Heart right ventricle (tissue), 16 donors: ENCODE measurements at regions not wholly inside any gene's neighbourhood (a gene's known extent, or its start where the extent isn't known, plus 50 kb on each side); places are given as distances from the start of the nearest gene placed in this dataset.
"Not testable (repeated sequence)": the region's sequence is repeated elsewhere in the genome, so short reads cannot be mapped to it uniquely, and the experiment has no call there.

Source experiments
- ATAC-seq, 8 donors: fragments of 200-7000 bp; cut with Tn5 transposase; one replicate each; pipeline ENCODE4 v1.9.1; 2020; ENCODE audit warnings: mild to moderate bottlenecking in 8 of 8, moderate library complexity in 8 of 8, moderate number of reproducible peaks in 1 of 8
- DNase-seq, 2 donors: peaks; one replicate each; pipeline ENCODE4 v3.0.0-alpha.2; 2020
- H3K27ac ChIP-seq, 10 donors: fragments of 200-600 bp; sonication (generic) in 2 of 10; one replicate each; pipeline versions ENCODE4 v1.5.0 to v1.8.0; 2020 to 2022; ENCODE audit warnings: mild to moderate bottlenecking in 3 of 10
- H3K27me3 ChIP-seq, 7 donors: fragments of 200-600 bp; one replicate each; pipeline ENCODE4 v1.8.0; 2021 to 2022; ENCODE audit warnings: mild to moderate bottlenecking in 2 of 7
- H3K36me3 ChIP-seq, 9 donors: fragments of 200-600 bp; sonication (generic) in 1 of 9; one replicate each; pipeline versions ENCODE4 v1.5.0 to v1.8.0; 2020 to 2022; ENCODE audit warnings: mild to moderate bottlenecking in 2 of 9
- H3K4me1 ChIP-seq, 9 donors: fragments of 200-600 bp; sonication (generic) in 1 of 9; one replicate each; pipeline versions ENCODE4 v1.5.0 to v1.8.0; 2020 to 2022; ENCODE audit warnings: mild to moderate bottlenecking in 4 of 9
- H3K4me3 ChIP-seq, 10 donors: fragments of 200-600 bp; sonication (generic) in 2 of 10; one replicate each; pipeline versions ENCODE4 v1.5.0 to v1.8.0; 2020 to 2022; ENCODE audit warnings: mild to moderate bottlenecking in 7 of 10, moderate library complexity in 2 of 10
- H3K9me3 ChIP-seq, 11 donors: fragments of 200-600 bp in 10 of 11; sonication (generic) in 2 of 11; one replicate each; pipeline versions ENCODE4 v1.5.0 to v1.8.0; 2013 to 2022; ENCODE audit warnings: mild to moderate bottlenecking in 2 of 11, control low read depth in 1 of 11, moderate library complexity in 1 of 11
- CTCF ChIP-seq, 9 donors: fragments of 200-600 bp; sonication (generic) in 2 of 9; IDR thresholded peaks; one replicate each; pipeline versions ENCODE4 v1.5.0 to v1.8.0; 2021 to 2022; ENCODE audit warnings: antibody characterized with exemption in 9 of 9, mild to moderate bottlenecking in 5 of 9, moderate library complexity in 1 of 9
- WGBS, 2 donors: extraction: QIAGEN DNeasy Blood & Tissue Kit; methylation state at CpG; one replicate each; pipeline ENCODE4 v1.1.7; 2013; ENCODE audit warnings: inconsistent platforms in 1 of 2; 5-methylcytosine and 5-hydroxymethylcytosine counted together
- intact Hi-C, 10 donors: fragments of 100-400 bp; cut with DNase I; formaldehyde crosslinking; loops; one replicate each; pipeline versions ENCODE4 v1.11.1 to v1.14.2; 2022
- donor health status: Arrhythmogenic right ventricular cardiomyopathy.
- donor health status: ischemic (EF 13 %, LVEDD 7.1; RV severe dilation, severe dysfunction).
- donor health status: healthy with polysubstance abuse.
- donor health status: DM: no; HTN: yes; CAD: no.
- donor health status: DM: no; HTN: no; CAD: no.
- donor health status: ischemic (EF 25% LVEDD 6.9; RV normal size, moderate dysfunction).
- donor health status: ischemic (EF 25% LVEDD 5.7; RV mildly dilated, moderate dysfunction).
- donor health status: healthy.
- donor health status: DM: yes; HTN: yes; CAD: no.
- donor health status: Ischemic cardiomyopathy.
- donor health status: ischemic (EF 35%, LVEDD 5.7; RV mildly dilated, moderate dysfunction).
- donor health status: nonischemic (EF 11% LVEDD 7.7; RV severe dilation, severe dysfunction).
- donor health status: DM: yes; HTN: yes; CAD: no.
- donor health status: PGD.
- donor health status: ischemic (EF 29% LVEDD 5.4; RV normal size, mild dysfunction).
- donor health status: nonischemic (EF 23%, LVEDD 6.1; RV moderate dilation, normal function).

- Histone ChIP-seq H3K27ac (no peak overlapping the region), H3K36me3 (no peaks in the 10 kb centered on the region), H3K4me3 (no peak overlapping the region), H3K4me1 (peaks cover 0 to 3% (median 0%) of the 10 kb centered on the region in 9 donors), H3K27me3 (no peaks in the 10 kb centered on the region), H3K9me3 (no peaks in the 10 kb centered on the region)
- intact Hi-C loops, result loop anchor here in 1 of 10 donors (10.0 kb wide), 1 partner anchor 186 kb away; a partner anchor contains a TSS
- no peak for ATAC-seq
- no peak for TF ChIP-seq CTCF (IDR thresholded peaks at IDR 0.05)
- 73 to 80% methylated on average over 2 of the region's 2 CpGs for WGBS, 2 donors
- no peak for DNase-seq
Observed at GRCh38 chr12:62008703-62009102, 251.5 kb upstream of the USP15 start.

DNA sequence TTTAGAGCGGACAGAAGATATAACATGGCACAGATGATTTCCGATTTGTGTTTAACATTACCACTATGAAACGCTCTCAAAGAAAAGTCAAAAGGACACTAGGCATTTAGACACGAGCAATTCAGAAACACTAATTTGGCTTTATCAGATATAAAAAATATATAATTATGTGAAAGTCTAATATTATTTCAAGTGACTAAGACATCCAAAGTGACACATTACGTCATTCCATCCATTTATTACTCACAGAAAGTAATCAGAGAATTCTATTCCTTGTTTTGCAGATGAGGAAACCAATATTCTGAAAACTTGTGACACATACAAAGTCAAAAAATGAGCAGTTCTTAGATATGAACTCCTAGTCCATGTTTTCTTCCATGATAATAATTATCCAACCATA lies 250.8 kb upstream of the USP15 start:
- Histone ChIP-seq H3K4me1 (peaks cover 0 to under 1% (median 0%) of the 10 kb centered on the region in 9 donors), H3K27me3 (no peaks in the 10 kb centered on the region), H3K36me3 (no peaks in the 10 kb centered on the region), H3K4me3 (no peak overlapping the region), H3K9me3 (no peaks in the 10 kb centered on the region), H3K27ac (no peak overlapping the region)
- 92 to 94% methylated on average over 5 of the region's 5 CpGs for WGBS, 2 donors
- ATAC-seq (no peak), DNase-seq (no peak)
- TF ChIP-seq CTCF (IDR thresholded peaks at IDR 0.05), result no peak
- intact Hi-C loops, result loop anchor here in 1 of 10 donors (10.0 kb wide), 1 partner anchor 185 kb away; a partner anchor contains a TSS

GRCh38 chr12:62010331-62010906 lies 249.8 kb upstream of the USP15 start:
- WGBS, 2 donors, result 94 to 96% methylated on average over 24 to 32 of the region's 32 CpGs
- H3K4me1 ChIP-seq, H3K27me3 ChIP-seq, ATAC-seq, H3K9me3 ChIP-seq, H3K4me3 ChIP-seq, H3K27ac ChIP-seq, H3K36me3 ChIP-seq, DNase-seq, intact Hi-C loops: not testable (repeated sequence)

GRCh38 chr12:62010973-62011372 lies 249.2 kb upstream of the USP15 start:
- H3K27me3 ChIP-seq, DNase-seq, H3K9me3 ChIP-seq, H3K4me3 ChIP-seq, H3K36me3 ChIP-seq, ATAC-seq, intact Hi-C loops, H3K4me1 ChIP-seq, H3K27ac ChIP-seq: not testable (repeated sequence)
- WGBS, 2 donors, result 93 to 96% methylated on average over 22 of the region's 22 CpGs

DNA sequence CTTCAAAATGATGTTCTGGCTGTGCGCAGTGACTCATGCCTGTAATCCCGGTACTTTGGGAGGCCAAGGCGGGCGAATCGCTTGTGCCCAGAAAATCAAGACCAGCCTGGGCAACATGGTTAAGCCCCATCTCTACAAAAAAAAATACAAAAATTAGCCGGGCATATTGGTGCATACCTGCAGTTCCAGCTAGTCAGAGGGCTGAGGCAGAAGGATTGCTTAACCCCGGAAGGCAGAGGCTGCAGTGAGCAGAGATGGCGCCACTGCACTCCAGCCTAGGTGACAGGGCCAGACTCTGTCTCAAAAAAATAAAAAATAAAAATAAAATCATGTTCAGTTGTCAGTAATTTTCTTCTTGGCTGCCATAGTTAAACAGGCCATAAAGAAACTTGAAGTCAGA lies 245.9 kb upstream of the USP15 start:
- ATAC-seq (no peak), DNase-seq (no peak)
- Histone ChIP-seq H3K27me3 (no peaks in the 10 kb centered on the region), H3K27ac (no peak overlapping the region), H3K9me3 (no peaks in the 10 kb centered on the region), H3K36me3 (no peaks in the 10 kb centered on the region), H3K4me1 (no peaks in the 10 kb centered on the region), H3K4me3 (no peak overlapping the region)
- 91 to 93% methylated on average over 8 of the region's 8 CpGs for WGBS, 2 donors
- intact Hi-C loops, result no loop called here
- TF ChIP-seq CTCF (IDR thresholded peaks at IDR 0.05), result no peak
